ENCODE measurements at regions not wholly inside any gene's neighbourhood (a gene's known extent, or its start where the extent isn't known, plus 50 kb on each side); places are given as distances from the start of the nearest gene placed in this dataset.
A peak's percentile ranks its signal among the peaks of the same experiment; 100 is the strongest.

DNA sequence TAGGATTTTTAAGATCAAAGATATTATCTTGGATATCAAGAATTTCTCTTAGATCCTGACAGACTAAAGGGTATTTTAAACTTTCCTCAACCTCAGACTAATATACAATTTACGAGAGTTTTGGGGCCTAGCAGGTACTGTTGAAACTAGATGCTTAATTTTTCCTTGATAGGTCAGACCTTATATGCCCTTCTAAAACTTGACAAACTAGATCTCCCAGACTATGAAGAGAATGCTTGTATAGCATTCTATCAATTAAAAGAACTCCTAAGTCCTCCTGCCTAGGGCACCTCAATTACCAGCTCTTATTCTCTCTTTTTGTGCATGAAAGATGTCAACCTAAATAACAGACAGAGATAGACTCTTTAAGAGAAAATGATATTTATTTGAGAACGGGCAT lies 60.4 kb upstream of the TRIM9 start (continued):
- no peak for TF ChIP-seq ELF1 (IDR thresholded peaks at IDR 0.05)
- no peak for TF ChIP-seq NFIC (IDR thresholded peaks at IDR 0.05; ENCODE audit: borderline replicate concordance)
- no peak for TF ChIP-seq RXRA (IDR thresholded peaks at IDR 0.05; ENCODE audit: borderline replicate concordance, low read depth)
- no peak for TF ChIP-seq USF1 (IDR thresholded peaks at IDR 0.05; ENCODE audit: borderline replicate concordance, low read depth)
- no peak for TF ChIP-seq NRF1 (IDR thresholded peaks at IDR 0.05; ENCODE audit: low read depth, low read length)

DNA sequence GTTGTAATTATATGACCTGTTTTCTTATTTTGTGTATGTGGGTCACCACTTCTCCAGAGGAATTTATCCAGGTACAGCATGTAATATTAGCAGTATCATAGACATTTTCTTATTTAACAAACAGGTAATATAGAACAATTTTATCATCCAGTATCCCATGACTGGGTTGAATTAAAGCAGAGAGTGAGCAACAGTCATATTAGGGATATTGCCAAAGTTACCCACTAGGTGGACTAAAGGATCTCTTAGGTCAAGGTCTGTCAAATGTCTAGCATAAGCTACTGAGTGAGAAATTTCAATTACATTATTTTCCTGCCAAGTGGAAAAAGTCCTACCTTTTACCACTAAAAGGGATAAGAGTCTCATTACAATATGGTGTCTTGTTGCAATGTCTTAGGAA lies 62.1 kb upstream of the TRIM9 start:
- TF ChIP-seq FOSL2 (IDR thresholded peaks at IDR 0.05; ENCODE audit: borderline replicate concordance, low read depth) (no peak), SMC3 (IDR thresholded peaks at IDR 0.05; ENCODE audit: low read depth, low read length) (peak; percentile 61), GATA2 (CRISPR knock-in tag; IDR thresholded peaks at IDR 0.05) (no peak), RAD21 (IDR thresholded peaks at IDR 0.05; ENCODE audit: low read length) (peak; percentile 82), EP300 (IDR thresholded peaks at IDR 0.05; ENCODE audit: borderline replicate concordance in 1 of 2, low read depth in 1 of 2, low read length in 1 of 2) (no peak), TEAD4 (IDR thresholded peaks at IDR 0.05; ENCODE audit: borderline replicate concordance, insufficient read depth) (no peak), EZH2phosphoT487 (IDR thresholded peaks at IDR 0.05; ENCODE audit: borderline replicate concordance, low read depth) (no peak), CTCF (IDR thresholded peaks at IDR 0.05) (peak; percentile 69)
- TF ChIP-seq, protein P1, sequence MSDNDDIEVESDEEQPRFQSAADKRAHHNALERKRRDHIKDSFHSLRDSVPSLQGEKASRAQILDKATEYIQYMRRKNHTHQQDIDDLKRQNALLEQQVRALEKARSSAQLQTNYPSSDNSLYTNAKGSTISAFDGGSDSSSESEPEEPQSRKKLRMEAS (IDR thresholded peaks at IDR 0.05; ENCODE audit: low read depth), result no peak
- H3K27ac ChIP-seq (ENCODE audit: low read depth in 2 of 2, low read length in 1 of 2), result no peak overlapping the region
- H2AFZ ChIP-seq (ENCODE audit: low read depth), result no peak overlapping the region
- no peaks in the 10 kb centered on the region for H3K4me1 ChIP-seq (ENCODE audit: control insufficient read depth in 1 of 2, insufficient read depth in 2 of 2, low read depth in 1 of 2, low read length in 1 of 2)
- H3K4me2 ChIP-seq, result no peak overlapping the region
- no peaks in the 10 kb centered on the region for H4K20me1 ChIP-seq (ENCODE audit: insufficient read depth)
- ChIA-PET CTCF (interaction anchor here (0.6 to 1.9 kb wide), 15 partner anchors 10 to 622 kb away, joined by 3 to 10 read pairs (median 4); no protein-coding TSS in a partner anchor), POLR2A (no interaction called here)
- H3K36me3 ChIP-seq (replicated peaks in 1 of 2; ENCODE audit: control insufficient read depth in 1 of 2, insufficient read depth in 2 of 2, low read length in 1 of 2), result no peaks in the 10 kb centered on the region
- no peak overlapping the region for H3K4me3 ChIP-seq (ENCODE audit: low read depth in 2 of 2, low read length in 1 of 2)
- H3K9ac ChIP-seq, result no peak overlapping the region
- H3F3A ChIP-seq (replicated peaks; ENCODE audit: insufficient read depth), result no peaks in the 10 kb centered on the region
- no peaks in the 10 kb centered on the region for H3K79me2 ChIP-seq (ENCODE audit: insufficient read depth)
- H3K27me3 ChIP-seq (ENCODE audit: insufficient read depth), result no peaks in the 10 kb centered on the region
- peak; percentile 25 for DNase-seq
- no peaks in the 10 kb centered on the region; the same call in 1 of the 2 replicates for H3K9me2 ChIP-seq
- H3K9me3 ChIP-seq, result no peaks in the 10 kb centered on the region

DNA sequence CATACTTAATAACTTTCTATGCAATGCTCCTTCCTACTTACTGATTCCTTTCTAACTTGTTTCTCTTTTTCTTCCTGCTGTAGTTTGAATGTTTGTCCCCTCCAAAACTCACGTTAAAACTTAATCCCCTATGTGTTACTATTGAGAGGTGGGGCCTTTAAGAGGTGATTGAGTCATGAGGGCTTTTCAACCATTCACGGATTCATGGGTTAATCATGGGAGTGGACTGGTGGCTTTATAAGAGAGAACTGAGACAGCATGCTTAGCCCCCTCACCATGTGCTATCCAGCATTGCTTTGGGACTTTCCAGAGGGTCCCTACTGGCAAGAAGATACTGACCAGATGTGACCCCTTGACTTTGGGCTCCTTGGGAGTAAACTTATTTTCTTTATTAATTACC lies 66.0 kb upstream of the TRIM9 start:
- H2AFZ ChIP-seq (ENCODE audit: low read depth), result no peak overlapping the region
- no peak overlapping the region for H3K27ac ChIP-seq (ENCODE audit: low read depth in 2 of 2, low read length in 1 of 2)
- POLR2A ChIA-PET, result no interaction called here
- no peak overlapping the region for H3K4me2 ChIP-seq
- H3K79me2 ChIP-seq (ENCODE audit: insufficient read depth), result no peaks in the 10 kb centered on the region
- WGBS (ENCODE audit: low lambda C conversion rate), result 87% methylated on average over 2 of the region's 2 CpGs
- CTCF ChIA-PET, result no interaction called here
- H3K4me1 ChIP-seq (ENCODE audit: control insufficient read depth in 1 of 2, insufficient read depth in 2 of 2, low read depth in 1 of 2, low read length in 1 of 2), result peaks cover 0 to 6% of the 10 kb centered on the region in 2 experiments; a peak in 2 of 4 replicates
- H3K36me3 ChIP-seq (replicated peaks in 1 of 2; ENCODE audit: control insufficient read depth in 1 of 2, insufficient read depth in 2 of 2, low read length in 1 of 2), result no peaks in the 10 kb centered on the region
- peaks cover 7% of the 10 kb centered on the region for H3F3A ChIP-seq (replicated peaks; ENCODE audit: insufficient read depth)
- no peak overlapping the region for H3K4me3 ChIP-seq (ENCODE audit: low read depth in 2 of 2, low read length in 1 of 2)
- no peaks in the 10 kb centered on the region for H3K9me3 ChIP-seq
- no peak for DNase-seq
- H3K9ac ChIP-seq, result no peak overlapping the region
- H3K27me3 ChIP-seq (ENCODE audit: insufficient read depth), result no peaks in the 10 kb centered on the region
- H3K9me2 ChIP-seq, result no peaks in the 10 kb centered on the region; the same call in 1 of the 2 replicates
- H4K20me1 ChIP-seq (ENCODE audit: insufficient read depth), result no peaks in the 10 kb centered on the region
- TF ChIP-seq MXI1 (IDR thresholded peaks at IDR 0.05; ENCODE audit: low read depth, low read length) (no peak), GATA2 (CRISPR knock-in tag; IDR thresholded peaks at IDR 0.05) (no peak), SIN3A (IDR thresholded peaks at IDR 0.05; ENCODE audit: borderline replicate concordance, low read depth, low read length) (no peak), MEF2A (IDR thresholded peaks at IDR 0.05; ENCODE audit: borderline replicate concordance, low read depth) (no peak), NFIC (IDR thresholded peaks at IDR 0.05; ENCODE audit: borderline replicate concordance) (no peak)
- TF ChIP-seq, protein P2, sequence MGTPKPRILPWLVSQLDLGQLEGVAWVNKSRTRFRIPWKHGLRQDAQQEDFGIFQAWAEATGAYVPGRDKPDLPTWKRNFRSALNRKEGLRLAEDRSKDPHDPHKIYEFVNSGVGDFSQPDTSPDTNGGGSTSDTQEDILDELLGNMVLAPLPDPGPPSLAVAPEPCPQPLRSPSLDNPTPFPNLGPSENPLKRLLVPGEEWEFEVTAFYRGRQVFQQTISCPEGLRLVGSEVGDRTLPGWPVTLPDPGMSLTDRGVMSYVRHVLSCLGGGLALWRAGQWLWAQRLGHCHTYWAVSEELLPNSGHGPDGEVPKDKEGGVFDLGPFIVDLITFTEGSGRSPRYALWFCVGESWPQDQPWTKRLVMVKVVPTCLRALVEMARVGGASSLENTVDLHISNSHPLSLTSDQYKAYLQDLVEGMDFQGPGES (IDR thresholded peaks at IDR 0.05; ENCODE audit: low read depth, low read length), result no peak
